ACC112 (cell line): ENCODE measurements at regions not wholly inside any gene's neighbourhood (a gene's known extent, or its start where the extent isn't known, plus 50 kb on each side); places are given as distances from the start of the nearest gene placed in this dataset.
A peak's percentile ranks its signal among the peaks of the same experiment; 100 is the strongest.

Source experiments
- H2AFZ ChIP-seq: fragments of 200-600 bp; sonication (generic); one replicate; pipeline ENCODE4 v1.6.0; 2017; ENCODE audit warnings: antibody characterized with exemption, low read length; ENCODE audit not compliant: unreplicated experiment
- H3K27ac ChIP-seq: fragments of 200-600 bp; sonication (generic); 2 replicates; pipeline ENCODE4 v1.5.1; 2014; ENCODE audit warnings: low read depth, mild to moderate bottlenecking, antibody characterized with exemption, low read length, moderate library complexity
- H3K27me3 ChIP-seq: fragments of 200-600 bp; sonication (generic); 2 replicates; pipeline ENCODE4 v1.6.1; 2014; ENCODE audit warnings: mild to moderate bottlenecking, antibody characterized with exemption, low read length, moderate library complexity, mixed read lengths; ENCODE audit not compliant: insufficient read depth
- H3K36me3 ChIP-seq: fragments of 200-600 bp; sonication (generic); 2 replicates; pipeline ENCODE4 v1.6.1; 2016; ENCODE audit warnings: mild to moderate bottlenecking, antibody characterized with exemption, low read length, moderate library complexity, mixed read lengths; ENCODE audit not compliant: insufficient read depth
- H3K4me1 ChIP-seq: fragments of 200-600 bp; sonication (generic); one replicate; pipeline ENCODE4 v1.6.1; 2016; ENCODE audit warnings: low read length, mixed read lengths; ENCODE audit not compliant: insufficient read depth, unreplicated experiment, control insufficient read depth
- H3K4me3 ChIP-seq: fragments of 200-600 bp; sonication (generic); 2 replicates; pipeline ENCODE4 v1.5.1; 2014; ENCODE audit warnings: mild to moderate bottlenecking, low read depth, low read length
- H3K79me2 ChIP-seq: fragments of 200-600 bp; sonication (generic); one replicate; pipeline ENCODE4 v1.6.0; 2016; ENCODE audit warnings: low read length; ENCODE audit not compliant: control insufficient read depth, unreplicated experiment, insufficient read depth

DNA sequence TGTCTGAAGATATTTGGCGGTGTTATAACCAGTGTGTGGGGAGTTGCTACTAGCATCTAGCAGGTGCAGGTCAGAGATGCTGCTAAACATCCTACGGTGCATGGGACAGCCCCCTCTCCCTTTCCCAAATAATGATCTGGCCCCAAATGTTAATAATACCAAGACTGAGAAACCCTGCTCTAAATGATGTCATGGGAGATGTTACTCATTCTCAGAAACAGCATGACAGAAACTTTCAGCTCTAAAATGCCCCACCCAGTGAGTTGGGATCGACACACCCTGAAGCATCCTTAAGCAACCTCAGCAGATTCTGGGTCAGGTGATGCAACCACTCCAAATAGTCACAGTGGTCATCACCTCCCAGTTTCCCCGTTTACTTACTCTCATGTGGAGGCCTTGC lies 108.8 kb upstream of the MPP7 start:
- H3K79me2 ChIP-seq = no peaks in the 10 kb centered on the region

DNA sequence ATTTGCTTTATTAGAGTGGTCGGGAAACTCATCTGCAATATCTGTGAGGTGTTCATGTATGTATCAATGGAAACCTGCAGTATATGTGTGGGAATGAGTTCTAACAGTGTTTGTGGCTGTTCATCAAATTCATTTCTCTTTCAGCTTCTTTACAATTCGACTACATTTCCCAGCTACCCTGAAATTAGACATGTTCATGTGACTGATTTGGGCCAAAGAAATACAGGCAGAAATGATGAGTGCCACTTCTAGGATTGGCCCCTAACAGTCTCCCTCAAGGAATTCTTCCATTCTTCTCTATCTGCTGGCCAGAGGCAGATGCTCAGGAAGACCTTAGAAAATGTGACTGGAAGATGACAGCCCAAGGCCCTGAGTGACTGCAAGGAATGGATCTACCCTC lies 114.8 kb upstream of the WAC start:
- H3K79me2 ChIP-seq = no peaks in the 10 kb centered on the region
- H3K27me3 ChIP-seq = peaks cover 28% of the 10 kb centered on the region
- H3K4me1 ChIP-seq = no peaks in the 10 kb centered on the region
- H3K36me3 ChIP-seq = no peaks in the 10 kb centered on the region
- no peak overlapping the region for H3K4me3 ChIP-seq
- H2AFZ ChIP-seq = no peak overlapping the region
- H3K27ac ChIP-seq = no peak overlapping the region

More for the DNA sequence above, 108.8 kb upstream of the MPP7 start:
- Histone ChIP-seq H3K4me1 (no peaks in the 10 kb centered on the region), H3K27ac (no peak overlapping the region), H3K27me3 (peaks cover 38% of the 10 kb centered on the region), H2AFZ (no peak overlapping the region), H3K36me3 (no peaks in the 10 kb centered on the region), H3K4me3 (no peak overlapping the region)

DNA sequence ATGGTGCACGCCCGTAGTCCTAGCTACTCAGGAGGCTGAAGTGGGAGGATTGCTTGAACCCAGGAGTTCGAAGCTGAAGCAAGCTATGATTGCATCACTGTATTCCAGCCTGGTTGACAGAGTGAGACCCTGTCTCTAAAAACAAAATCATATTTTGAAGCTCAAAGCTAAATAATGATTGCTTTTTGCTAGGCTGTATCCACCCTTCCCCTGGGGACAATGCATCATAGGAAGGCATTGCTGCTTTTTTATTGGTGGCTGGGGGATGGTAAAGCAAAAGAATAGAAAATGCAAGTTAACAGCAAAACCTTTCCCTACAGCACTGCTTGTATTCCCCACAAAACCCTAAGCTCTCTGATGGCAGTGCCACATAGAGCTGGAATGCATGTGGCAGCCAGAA lies 107.5 kb upstream of the WAC start:
- H3K4me3 ChIP-seq = no peak overlapping the region
- H3K4me1 ChIP-seq = peaks cover 9% of the 10 kb centered on the region
- no peaks in the 10 kb centered on the region for H3K36me3 ChIP-seq
- H3K27me3 ChIP-seq = no peaks in the 10 kb centered on the region
- H3K79me2 ChIP-seq = no peaks in the 10 kb centered on the region
- H2AFZ ChIP-seq = peak overlapping the region; percentile 3
- no peak overlapping the region for H3K27ac ChIP-seq

DNA sequence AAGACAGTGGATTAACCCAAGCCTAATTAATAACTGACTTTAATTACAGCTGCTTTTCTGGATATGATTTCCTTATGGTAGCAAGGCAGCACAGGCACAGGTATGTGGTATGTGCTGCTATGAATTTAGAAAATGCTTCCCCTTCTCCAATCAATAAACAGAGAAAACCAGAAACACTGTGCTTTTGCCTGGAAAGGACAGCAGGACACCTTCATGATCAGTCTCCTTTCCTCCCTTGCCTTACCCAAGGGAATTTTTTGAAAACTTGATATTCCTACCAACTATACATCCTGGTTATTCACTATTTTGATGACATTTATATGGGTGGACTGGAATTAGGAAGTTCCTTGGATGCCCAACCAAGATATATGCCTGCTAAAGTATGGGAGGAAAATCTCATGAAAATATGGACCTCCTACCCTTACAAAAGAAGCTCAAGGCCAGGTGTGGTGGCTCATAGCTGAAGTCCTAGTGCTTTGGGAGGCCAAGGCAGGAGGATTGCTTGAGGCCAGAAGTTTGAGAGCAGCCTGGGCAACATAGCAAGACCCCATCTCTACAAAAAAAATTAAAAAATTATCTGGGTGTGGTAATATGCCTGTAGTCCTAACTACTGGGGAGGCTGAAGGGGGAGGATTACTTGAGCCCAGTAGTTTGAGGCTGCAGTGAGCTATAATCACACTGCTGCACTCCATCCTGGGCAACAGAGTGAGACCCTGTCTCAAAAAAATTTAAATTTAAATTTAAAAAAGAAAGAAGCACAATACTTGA lies 106.3 kb upstream of the WAC start:
- H3K36me3 ChIP-seq = no peaks in the 10 kb centered on the region
- H3K27ac ChIP-seq = no peak overlapping the region
- no peak overlapping the region for H2AFZ ChIP-seq
- H3K4me3 ChIP-seq = no peak overlapping the region
- H3K27me3 ChIP-seq = no peaks in the 10 kb centered on the region
- peaks cover 9% of the 10 kb centered on the region for H3K4me1 ChIP-seq
- no peaks in the 10 kb centered on the region for H3K79me2 ChIP-seq

DNA sequence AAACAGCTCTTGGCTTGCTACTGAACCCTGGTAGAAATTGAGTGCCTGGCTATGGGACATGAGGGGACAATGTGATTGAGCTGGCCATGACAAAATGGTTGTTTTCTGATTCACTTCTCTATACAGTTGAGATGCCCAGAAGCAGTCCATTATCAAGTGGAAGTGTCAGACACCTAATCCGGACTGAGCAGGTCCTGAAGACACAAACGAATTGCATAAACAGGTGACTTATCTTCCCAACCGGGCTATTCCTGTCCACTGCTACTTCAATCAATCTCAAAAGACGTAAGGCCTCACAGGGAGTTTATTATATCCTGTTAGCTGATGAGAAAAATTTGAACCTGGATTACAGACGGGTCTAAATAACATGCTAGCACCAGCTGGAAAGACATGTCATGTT lies 105.5 kb upstream of the WAC start:
- Histone ChIP-seq H3K4me1 (peaks cover 9% of the 10 kb centered on the region), H3K27ac (no peak overlapping the region), H3K27me3 (no peaks in the 10 kb centered on the region), H3K4me3 (no peak overlapping the region), H3K79me2 (no peaks in the 10 kb centered on the region), H2AFZ (no peak overlapping the region), H3K36me3 (no peaks in the 10 kb centered on the region)

DNA sequence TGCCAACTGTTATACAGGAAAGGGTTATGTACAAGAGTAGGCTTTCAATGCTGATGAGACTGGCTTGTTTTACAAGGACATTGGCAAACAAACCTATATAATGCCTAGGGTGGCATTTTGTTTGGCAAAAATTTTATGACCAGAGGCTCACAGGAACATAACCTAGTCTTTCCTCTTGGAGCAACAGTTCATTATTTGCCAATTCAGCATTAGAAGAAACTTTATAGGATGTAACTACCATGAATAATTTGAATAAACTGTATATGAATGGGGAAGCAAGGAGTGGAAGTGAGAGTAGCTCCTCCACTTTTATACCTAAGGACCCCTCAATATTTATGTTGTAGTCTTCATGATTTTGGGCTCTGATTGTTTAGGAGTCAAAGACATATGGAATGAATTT lies 103.9 kb upstream of the WAC start:
- no peaks in the 10 kb centered on the region for H3K27me3 ChIP-seq
- H3K4me1 ChIP-seq = peaks cover 9% of the 10 kb centered on the region
- no peak overlapping the region for H3K4me3 ChIP-seq
- H2AFZ ChIP-seq = no peak overlapping the region
- H3K36me3 ChIP-seq = no peaks in the 10 kb centered on the region
- H3K27ac ChIP-seq = no peak overlapping the region
- H3K79me2 ChIP-seq = no peaks in the 10 kb centered on the region

DNA sequence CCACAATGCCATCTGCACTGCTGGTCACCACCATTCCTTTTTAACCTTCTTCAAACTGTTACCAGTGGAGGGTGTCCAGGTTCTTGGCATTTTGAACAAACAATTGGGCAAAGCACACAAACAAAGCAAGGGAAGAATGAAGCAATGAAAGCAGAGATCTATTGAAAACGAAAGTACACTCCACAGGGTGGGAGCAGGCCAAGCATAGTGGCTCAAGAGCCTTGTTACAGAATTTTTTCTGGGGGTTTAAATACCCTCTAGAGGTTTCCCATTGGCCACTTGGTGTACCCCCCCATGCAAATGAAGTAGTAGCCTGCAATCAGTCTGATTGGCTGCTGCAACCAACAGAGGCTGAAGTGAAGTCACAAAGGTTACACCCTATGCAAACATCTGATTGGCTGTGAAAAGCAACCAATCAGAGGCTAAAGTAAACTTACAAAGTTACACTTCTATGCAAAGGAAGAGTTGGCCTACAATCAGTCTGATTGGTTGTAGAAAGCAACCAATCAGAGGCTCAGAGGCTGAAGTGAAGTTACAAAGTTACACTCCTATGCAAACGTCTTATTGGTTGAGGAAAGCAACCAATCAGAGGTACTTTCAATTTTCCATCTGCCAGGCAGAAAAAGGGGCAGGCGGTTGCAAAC lies 103.2 kb upstream of the WAC start:
- Histone ChIP-seq H3K36me3 (no peaks in the 10 kb centered on the region), H2AFZ (no peak overlapping the region), H3K4me3 (no peak overlapping the region), H3K4me1 (peaks cover 9% of the 10 kb centered on the region), H3K79me2 (no peaks in the 10 kb centered on the region), H3K27ac (no peak overlapping the region), H3K27me3 (no peaks in the 10 kb centered on the region)

DNA sequence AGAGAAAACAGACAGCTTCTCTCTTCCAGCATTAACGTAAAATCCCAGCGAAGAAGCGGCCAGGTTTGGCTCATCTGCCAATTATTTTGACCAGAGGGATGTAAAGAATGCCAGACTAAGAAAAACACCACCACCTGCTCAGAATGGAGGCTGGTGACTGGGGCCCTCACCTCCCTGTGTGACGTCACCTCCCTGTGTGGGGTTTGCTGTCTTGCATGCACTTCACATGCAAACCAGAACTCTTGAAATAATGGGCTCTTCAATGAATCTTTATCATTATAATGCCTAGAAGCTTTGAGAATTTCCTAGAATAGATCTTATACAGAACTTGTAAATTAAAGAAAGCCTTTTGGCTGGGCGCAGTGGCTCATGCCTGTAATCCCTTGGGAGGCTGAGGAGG lies 101.8 kb upstream of the WAC start:
- H3K4me3 ChIP-seq = no peak overlapping the region
- no peaks in the 10 kb centered on the region for H3K4me1 ChIP-seq
- H3K36me3 ChIP-seq = no peaks in the 10 kb centered on the region
- no peak overlapping the region for H3K27ac ChIP-seq
- H3K27me3 ChIP-seq = no peaks in the 10 kb centered on the region
- H3K79me2 ChIP-seq = no peaks in the 10 kb centered on the region
- no peak overlapping the region for H2AFZ ChIP-seq

DNA sequence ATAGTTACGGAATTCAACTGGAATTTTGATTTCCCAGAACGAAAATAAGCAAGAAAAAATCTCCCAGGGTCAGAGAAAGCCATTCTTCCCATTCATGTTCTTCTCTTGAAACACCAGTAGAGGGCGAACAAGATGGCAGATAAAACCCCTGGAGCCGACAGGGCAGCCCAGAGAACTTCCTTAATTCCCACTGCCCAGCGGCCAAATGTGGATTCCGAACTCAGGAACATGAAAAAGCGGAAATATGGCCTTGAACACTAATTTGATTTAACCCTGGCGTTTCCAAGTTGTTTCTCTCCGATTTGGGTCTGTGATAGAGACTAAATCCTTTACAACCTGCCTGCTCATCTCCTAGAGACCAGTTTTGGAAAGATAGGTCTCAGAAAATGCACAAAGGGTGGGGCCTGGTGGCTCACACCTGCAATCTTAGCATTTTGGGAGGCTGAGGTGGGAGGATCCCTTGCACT lies 100.7 kb upstream of the WAC start:
- Histone ChIP-seq H3K27me3 (no peaks in the 10 kb centered on the region), H3K36me3 (no peaks in the 10 kb centered on the region), H3K4me1 (no peaks in the 10 kb centered on the region), H3K27ac (no peak overlapping the region), H3K79me2 (no peaks in the 10 kb centered on the region), H3K4me3 (no peak overlapping the region), H2AFZ (peak overlapping the region; percentile 71)

DNA sequence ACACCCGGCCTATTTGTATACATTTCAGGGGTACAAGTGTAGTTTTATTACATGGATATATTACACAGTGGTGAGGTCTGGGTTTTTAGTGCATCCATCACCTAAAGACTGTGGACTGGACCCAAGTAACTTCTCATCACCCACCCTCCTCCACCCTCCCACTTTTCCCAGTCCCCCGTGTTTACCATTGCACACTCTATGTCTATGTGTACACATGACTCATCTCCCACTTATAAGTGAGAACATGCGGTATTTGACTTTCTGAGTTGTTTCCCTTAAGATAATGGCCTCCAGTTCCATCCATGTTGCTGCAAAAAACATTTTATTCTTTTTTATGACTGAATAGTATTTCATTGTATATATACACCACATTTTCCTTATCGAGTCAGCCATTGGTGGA lies 98.9 kb upstream of the WAC start:
- Histone ChIP-seq H3K4me3 (no peak overlapping the region), H2AFZ (no peak overlapping the region)

DNA sequence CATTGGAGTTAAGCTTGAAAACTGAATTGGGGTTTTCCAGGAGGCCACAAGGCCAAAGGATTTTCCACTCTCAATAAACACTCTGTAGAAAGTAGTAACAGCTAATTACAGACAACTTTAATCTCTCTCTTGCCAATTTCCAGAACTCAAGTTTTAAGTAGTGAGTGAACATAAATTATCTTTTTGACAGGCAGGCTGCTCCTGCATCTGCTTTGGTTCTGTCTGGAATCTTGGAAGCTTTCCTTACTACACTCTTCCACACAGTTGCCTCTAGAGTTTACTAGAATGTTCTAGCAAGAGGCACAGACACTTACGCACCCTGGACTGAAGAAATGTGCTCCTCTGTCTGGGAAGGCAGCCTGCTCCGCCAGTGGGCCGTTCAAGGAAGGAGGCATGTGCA lies 90.5 kb upstream of the WAC start:
- peaks cover 28% of the 10 kb centered on the region for H3K27me3 ChIP-seq
- no peaks in the 10 kb centered on the region for H3K4me1 ChIP-seq
- H3K27ac ChIP-seq = no peak overlapping the region
- no peaks in the 10 kb centered on the region for H3K79me2 ChIP-seq
- H2AFZ ChIP-seq = no peak overlapping the region
- no peaks in the 10 kb centered on the region for H3K36me3 ChIP-seq
- H3K4me3 ChIP-seq = no peak overlapping the region

More for the DNA sequence above, 98.9 kb upstream of the WAC start:
- Histone ChIP-seq H3K36me3 (no peaks in the 10 kb centered on the region), H3K27ac (no peak overlapping the region), H3K27me3 (peaks cover 9% of the 10 kb centered on the region), H3K79me2 (no peaks in the 10 kb centered on the region), H3K4me1 (no peaks in the 10 kb centered on the region)
